ENCODE measurements at regions not wholly inside any gene's neighbourhood (a gene's known extent, or its start where the extent isn't known, plus 50 kb on each side); places are given as distances from the start of the nearest gene placed in this dataset.

- no peak for TF ChIP-seq CREM (CRISPR knock-in tag; IDR thresholded peaks at IDR 0.05)
- TF ChIP-seq HMGA2 (CRISPR knock-in tag; IDR thresholded peaks at IDR 0.05): no peak
- no peak for TF ChIP-seq ELF4 (CRISPR knock-in tag; IDR thresholded peaks at IDR 0.05; ENCODE audit: low read depth)
- no peak for TF ChIP-seq CTCF (IDR thresholded peaks at IDR 0.05)
- TF ChIP-seq MLX (CRISPR knock-in tag; IDR thresholded peaks at IDR 0.05): no peak
- TF ChIP-seq FOXP1 (CRISPR knock-in tag; IDR thresholded peaks at IDR 0.05; ENCODE audit: borderline replicate concordance): no peak
- TF ChIP-seq JUN (CRISPR knock-in tag; IDR thresholded peaks at IDR 0.05): no peak
- no peak for TF ChIP-seq RORB (CRISPR knock-in tag; IDR thresholded peaks at IDR 0.05)
Measured at GRCh38 chr15:96160800-96161199, 169.7 kb upstream of the NR2F2 start.
